SU-DHL-6 (cell line): ENCODE measurements at regions not wholly inside any gene's neighbourhood (a gene's known extent, or its start where the extent isn't known, plus 50 kb on each side); places are given as distances from the start of the nearest gene placed in this dataset.

Source experiments
- H2AFZ ChIP-seq: fragments of 200-600 bp; sonication (generic); 2 replicates; pipeline ENCODE4 v1.6.1; 2014; ENCODE audit warnings: low read depth, mild to moderate bottlenecking, moderate library complexity, mixed read lengths, antibody characterized with exemption, low read length; ENCODE audit not compliant: severe bottlenecking
- H3F3A ChIP-seq: fragments of 200-600 bp; shearing (Covaris generic); 2 replicates; pipeline ENCODE4 v1.6.0; 2016; ENCODE audit warnings: antibody characterized with exemption, mild to moderate bottlenecking; ENCODE audit not compliant: insufficient read depth
- H3K27ac ChIP-seq: fragments of 200-600 bp; sonication (generic); 2 replicates; pipeline ENCODE4 v1.5.1; 2016; ENCODE audit warnings: low read depth, mild to moderate bottlenecking, low read length, moderate library complexity, mixed read lengths
- H3K27me3 ChIP-seq: fragments of 200-600 bp; sonication (generic), shearing (Covaris generic); 2 replicates; pipeline ENCODE4 v1.6.0; 2014; ENCODE audit warnings: mild to moderate bottlenecking, low read length
- H3K36me3 ChIP-seq: fragments of 200-600 bp; sonication (generic); 2 replicates; pipeline ENCODE4 v1.6.1; 2014; ENCODE audit warnings: mild to moderate bottlenecking, low read length, mixed read lengths
- H3K4me2 ChIP-seq: fragments of 300-600, 200-600 bp; shearing (Covaris generic), sonication (generic); 2 replicates; pipeline ENCODE4 v1.6.0; 2014; ENCODE audit warnings: low read length, low read depth, mild to moderate bottlenecking; ENCODE audit not compliant: poor library complexity, severe bottlenecking
- H3K4me3 ChIP-seq: fragments of 200-600 bp; sonication (generic); 2 replicates; pipeline ENCODE4 v1.5.1; 2014; ENCODE audit warnings: antibody characterized with exemption, low read length, mild to moderate bottlenecking, mixed read lengths; ENCODE audit not compliant: insufficient read depth, poor library complexity, severe bottlenecking
- H3K79me2 ChIP-seq: fragments of 200-600 bp; sonication (generic); 2 replicates; pipeline ENCODE4 v1.6.1; 2014; ENCODE audit warnings: mild to moderate bottlenecking, low read length, moderate library complexity; ENCODE audit not compliant: insufficient read depth
- H3K9ac ChIP-seq: fragments of 200-600 bp; sonication (generic); 2 replicates; pipeline ENCODE4 v1.7.0; 2014; ENCODE audit warnings: mild to moderate bottlenecking, low read length
- H3K9me2 ChIP-seq: fragments of 200-600 bp; sonication (generic); replicated peaks from 2 replicates; pipeline ENCODE4 v1.6.1; 2014; ENCODE audit warnings: low read length; ENCODE audit not compliant: insufficient read depth
- H3K9me3 ChIP-seq: fragments of 200-600 bp; sonication (generic); 2 replicates; pipeline ENCODE4 v1.6.1; 2014; ENCODE audit warnings: low read length, mixed read lengths; ENCODE audit not compliant: insufficient read depth
- H4K20me1 ChIP-seq: fragments of 200-600 bp; sonication (generic); 2 replicates; pipeline ENCODE4 v1.6.1; 2014; ENCODE audit warnings: low read depth, mild to moderate bottlenecking, antibody characterized with exemption, low read length, moderate library complexity, mixed read lengths
- EZH2phosphoT487 ChIP-seq: fragments of 200-600 bp; sonication (generic), shearing (Covaris generic); conservative IDR thresholded peaks from 2 replicates; pipeline ENCODE4 v1.6.1; 2018; ENCODE audit warnings: mild to moderate bottlenecking, antibody characterized with exemption, low read length, moderate library complexity, mixed read lengths
- TF ChIP-seq, protein P1 (sequence below): fragments of 200-600 bp; sonication (generic); IDR thresholded peaks from one replicate; pipeline ENCODE4 v1.5.1; 2017; ENCODE audit warnings: antibody characterized with exemption, mild to moderate bottlenecking, low read length, moderate library complexity; ENCODE audit not compliant: insufficient read depth, poor library complexity, severe bottlenecking

- TF ChIP-seq EZH2phosphoT487, result no peak
- TF ChIP-seq, protein P1, sequence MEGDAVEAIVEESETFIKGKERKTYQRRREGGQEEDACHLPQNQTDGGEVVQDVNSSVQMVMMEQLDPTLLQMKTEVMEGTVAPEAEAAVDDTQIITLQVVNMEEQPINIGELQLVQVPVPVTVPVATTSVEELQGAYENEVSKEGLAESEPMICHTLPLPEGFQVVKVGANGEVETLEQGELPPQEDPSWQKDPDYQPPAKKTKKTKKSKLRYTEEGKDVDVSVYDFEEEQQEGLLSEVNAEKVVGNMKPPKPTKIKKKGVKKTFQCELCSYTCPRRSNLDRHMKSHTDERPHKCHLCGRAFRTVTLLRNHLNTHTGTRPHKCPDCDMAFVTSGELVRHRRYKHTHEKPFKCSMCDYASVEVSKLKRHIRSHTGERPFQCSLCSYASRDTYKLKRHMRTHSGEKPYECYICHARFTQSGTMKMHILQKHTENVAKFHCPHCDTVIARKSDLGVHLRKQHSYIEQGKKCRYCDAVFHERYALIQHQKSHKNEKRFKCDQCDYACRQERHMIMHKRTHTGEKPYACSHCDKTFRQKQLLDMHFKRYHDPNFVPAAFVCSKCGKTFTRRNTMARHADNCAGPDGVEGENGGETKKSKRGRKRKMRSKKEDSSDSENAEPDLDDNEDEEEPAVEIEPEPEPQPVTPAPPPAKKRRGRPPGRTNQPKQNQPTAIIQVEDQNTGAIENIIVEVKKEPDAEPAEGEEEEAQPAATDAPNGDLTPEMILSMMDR, result no peak
- no peak overlapping the region for H3K4me2 ChIP-seq
- no peaks in the 10 kb centered on the region for H3K79me2 ChIP-seq
- H3K36me3 ChIP-seq, result no peaks in the 10 kb centered on the region
- no peak overlapping the region for H3K4me3 ChIP-seq
- H3K27ac ChIP-seq, result no peak overlapping the region
- no peak overlapping the region for H3K9ac ChIP-seq
- H3F3A ChIP-seq, result no peaks in the 10 kb centered on the region
- no peaks in the 10 kb centered on the region for H3K9me2 ChIP-seq
- no peaks in the 10 kb centered on the region for H4K20me1 ChIP-seq
- no peaks in the 10 kb centered on the region for H3K9me3 ChIP-seq
- no peak overlapping the region for H2AFZ ChIP-seq
- no peaks in the 10 kb centered on the region for H3K27me3 ChIP-seq
Observed at GRCh38 chr9:16245756-16246440, 624.6 kb downstream of the BNC2 start.

DNA sequence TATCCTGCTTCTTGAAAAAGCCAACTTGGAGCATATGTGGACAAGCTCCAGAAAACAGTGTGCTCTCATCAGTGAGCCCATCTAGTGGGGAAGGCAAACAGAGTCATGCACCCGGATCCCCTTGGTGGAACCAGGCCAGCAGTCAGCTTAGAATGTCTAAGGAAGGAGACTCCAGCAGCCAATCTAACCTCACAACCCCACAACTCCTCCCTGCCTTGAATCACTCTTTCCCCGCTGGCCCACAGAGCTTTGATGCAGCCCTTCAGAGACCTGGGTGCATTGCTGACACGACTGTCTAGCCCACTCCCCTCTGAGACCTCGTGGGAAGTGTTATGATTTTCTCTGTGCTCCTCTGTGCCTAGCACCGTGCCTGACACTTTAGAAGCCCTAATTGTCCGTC lies 623.7 kb downstream of the BNC2 start:
- H3F3A ChIP-seq, result no peaks in the 10 kb centered on the region
- no peak overlapping the region for H2AFZ ChIP-seq
- no peaks in the 10 kb centered on the region for H3K36me3 ChIP-seq
- TF ChIP-seq EZH2phosphoT487, result no peak
- TF ChIP-seq, protein P1, result no peak
- H4K20me1 ChIP-seq, result no peaks in the 10 kb centered on the region
- no peaks in the 10 kb centered on the region for H3K79me2 ChIP-seq
- no peaks in the 10 kb centered on the region for H3K9me2 ChIP-seq
- H3K27me3 ChIP-seq, result no peaks in the 10 kb centered on the region
- H3K4me3 ChIP-seq, result no peak overlapping the region
- no peak overlapping the region for H3K9ac ChIP-seq
- no peak overlapping the region for H3K27ac ChIP-seq
- no peak overlapping the region for H3K4me2 ChIP-seq
- no peaks in the 10 kb centered on the region for H3K9me3 ChIP-seq

GRCh38 chr9:16247188-16247875 lies 623.1 kb downstream of the BNC2 start:
- no peak overlapping the region for H3K4me3 ChIP-seq
- H3K4me2 ChIP-seq, result no peak overlapping the region
- no peaks in the 10 kb centered on the region for H3F3A ChIP-seq
- H3K27me3 ChIP-seq, result no peaks in the 10 kb centered on the region
- H3K36me3 ChIP-seq, result no peaks in the 10 kb centered on the region
- H3K79me2 ChIP-seq, result no peaks in the 10 kb centered on the region
- TF ChIP-seq, protein P1, result no peak
- TF ChIP-seq EZH2phosphoT487, result no peak
- no peak overlapping the region for H3K9ac ChIP-seq
- H3K9me3 ChIP-seq, result no peaks in the 10 kb centered on the region
- no peak overlapping the region for H3K27ac ChIP-seq
- H2AFZ ChIP-seq, result no peak overlapping the region
- no peaks in the 10 kb centered on the region for H3K9me2 ChIP-seq
- H4K20me1 ChIP-seq, result no peaks in the 10 kb centered on the region
